ENCODE measurements at regions not wholly inside any gene's neighbourhood (a gene's known extent, or its start where the extent isn't known, plus 50 kb on each side); places are given as distances from the start of the nearest gene placed in this dataset.

- Histone ChIP-seq H3K9me2 (replicated peaks; ENCODE audit: low read length) (no peaks in the 10 kb centered on the region), H3K4me1 (ENCODE audit: insufficient read depth, low read length) (no peaks in the 10 kb centered on the region), H3K27me3 (ENCODE audit: low read length) (no peaks in the 10 kb centered on the region; the same call in 1 of the 2 replicates), H3K36me3 (ENCODE audit: low read depth, low read length) (no peaks in the 10 kb centered on the region), H2AFZ (ENCODE audit: low read length) (no peak overlapping the region), H3K4me2 (ENCODE audit: low read length) (no peak overlapping the region), H3K9ac (ENCODE audit: low read length) (no peak overlapping the region), H3K79me2 (ENCODE audit: low read length) (no peaks in the 10 kb centered on the region), H3K27ac (ENCODE audit: low read length) (no peak overlapping the region), H3K4me3 (ENCODE audit: low read length) (no peak overlapping the region), H3F3A (ENCODE audit: low read length, unreplicated experiment) (no peaks in the 10 kb centered on the region), H3K9me3 (ENCODE audit: low read length) (no peaks in the 10 kb centered on the region), H4K20me1 (ENCODE audit: low read length) (no peaks in the 10 kb centered on the region)
- ATAC-seq (no peak), DNase-seq (no peak)
- no TSS peak for BruUV-seq (replicated peaks)
- intact Hi-C loops (cut with micrococcal nuclease) = no loop called here
- ChIA-PET CTCF (interaction anchor here (0.6 kb wide), 1 partner anchor 49 kb away, joined by 3 read pairs; no protein-coding TSS in a partner anchor), POLR2A (ENCODE audit: unreplicated experiment) (interaction anchor here (0.7 kb wide), 1 partner anchor 149 kb away, joined by 3 read pairs; no protein-coding TSS in a partner anchor)
- TF ChIP-seq, protein P1, sequence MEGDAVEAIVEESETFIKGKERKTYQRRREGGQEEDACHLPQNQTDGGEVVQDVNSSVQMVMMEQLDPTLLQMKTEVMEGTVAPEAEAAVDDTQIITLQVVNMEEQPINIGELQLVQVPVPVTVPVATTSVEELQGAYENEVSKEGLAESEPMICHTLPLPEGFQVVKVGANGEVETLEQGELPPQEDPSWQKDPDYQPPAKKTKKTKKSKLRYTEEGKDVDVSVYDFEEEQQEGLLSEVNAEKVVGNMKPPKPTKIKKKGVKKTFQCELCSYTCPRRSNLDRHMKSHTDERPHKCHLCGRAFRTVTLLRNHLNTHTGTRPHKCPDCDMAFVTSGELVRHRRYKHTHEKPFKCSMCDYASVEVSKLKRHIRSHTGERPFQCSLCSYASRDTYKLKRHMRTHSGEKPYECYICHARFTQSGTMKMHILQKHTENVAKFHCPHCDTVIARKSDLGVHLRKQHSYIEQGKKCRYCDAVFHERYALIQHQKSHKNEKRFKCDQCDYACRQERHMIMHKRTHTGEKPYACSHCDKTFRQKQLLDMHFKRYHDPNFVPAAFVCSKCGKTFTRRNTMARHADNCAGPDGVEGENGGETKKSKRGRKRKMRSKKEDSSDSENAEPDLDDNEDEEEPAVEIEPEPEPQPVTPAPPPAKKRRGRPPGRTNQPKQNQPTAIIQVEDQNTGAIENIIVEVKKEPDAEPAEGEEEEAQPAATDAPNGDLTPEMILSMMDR (conservative IDR thresholded peaks at IDR 0.05; ENCODE audit: low read depth, low read length) = no peak
These were observed 246.8 kb upstream of the KCNG1 start for GRCh38 chr20:51269671-51270070.

DNA sequence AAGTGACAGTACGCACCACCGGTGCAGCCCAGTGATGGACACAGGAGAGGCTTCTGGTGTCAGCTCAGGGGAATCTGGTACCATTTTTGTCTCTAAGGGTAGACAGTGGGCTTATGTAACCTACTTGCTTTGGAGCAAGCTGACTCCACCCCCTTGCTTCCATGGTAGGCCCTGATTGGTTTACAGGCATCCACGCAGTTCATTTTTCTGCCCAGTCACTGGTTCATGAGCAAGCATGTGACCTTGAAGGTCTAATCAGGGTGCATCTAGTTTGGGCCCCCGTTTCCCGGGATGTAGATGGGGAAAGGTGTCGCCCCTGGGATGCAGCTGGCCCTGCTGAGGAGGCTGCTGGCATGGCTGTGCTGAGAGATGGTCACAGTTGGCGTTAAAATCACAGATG lies 244.8 kb upstream of the KCNG1 start:
- no peaks in the 10 kb centered on the region for H3K79me2 ChIP-seq (ENCODE audit: low read length)
- no peak overlapping the region for H2AFZ ChIP-seq (ENCODE audit: low read length)
- no peaks in the 10 kb centered on the region for H3K36me3 ChIP-seq (ENCODE audit: low read depth, low read length)
- ATAC-seq (no peak), DNase-seq (no peak)
- intact Hi-C loops (cut with micrococcal nuclease) = no loop called here
- H3K4me3 ChIP-seq (ENCODE audit: low read length) = no peak overlapping the region
- no peak overlapping the region for H3K9ac ChIP-seq (ENCODE audit: low read length)
- POLR2A ChIA-PET (ENCODE audit: unreplicated experiment) = no interaction called here
- no peaks in the 10 kb centered on the region for H3K9me3 ChIP-seq (ENCODE audit: low read length)
- no peaks in the 10 kb centered on the region; the same call in 1 of the 2 replicates for H3K27me3 ChIP-seq (ENCODE audit: low read length)
- H3K9me2 ChIP-seq (replicated peaks; ENCODE audit: low read length) = no peaks in the 10 kb centered on the region
- H4K20me1 ChIP-seq (ENCODE audit: low read length) = no peaks in the 10 kb centered on the region
- CTCF ChIA-PET = no interaction called here
- H3K4me2 ChIP-seq (ENCODE audit: low read length) = no peak overlapping the region
- no peaks in the 10 kb centered on the region for H3K4me1 ChIP-seq (ENCODE audit: insufficient read depth, low read length)
- TF ChIP-seq EZH2 (IDR thresholded peaks at IDR 0.05; ENCODE audit: low read length, unreplicated experiment) = no peak
- H3K27ac ChIP-seq (ENCODE audit: low read length) = no peak overlapping the region
- no peaks in the 10 kb centered on the region for H3F3A ChIP-seq (ENCODE audit: low read length, unreplicated experiment)
- no TSS peak for BruUV-seq (replicated peaks)

GRCh38 chr20:51266353-51266752 lies 243.4 kb upstream of the KCNG1 start:
- ChIA-PET CTCF (no interaction called here), POLR2A (ENCODE audit: unreplicated experiment) (no interaction called here)
- Histone ChIP-seq H3K27ac (ENCODE audit: low read length) (no peak overlapping the region), H3K9me2 (replicated peaks; ENCODE audit: low read length) (no peaks in the 10 kb centered on the region), H3F3A (ENCODE audit: low read length, unreplicated experiment) (no peaks in the 10 kb centered on the region), H3K4me2 (ENCODE audit: low read length) (no peak overlapping the region), H3K4me3 (ENCODE audit: low read length) (no peak overlapping the region), H3K79me2 (ENCODE audit: low read length) (no peaks in the 10 kb centered on the region), H3K4me1 (ENCODE audit: insufficient read depth, low read length) (no peaks in the 10 kb centered on the region), H2AFZ (ENCODE audit: low read length) (no peak overlapping the region), H3K27me3 (ENCODE audit: low read length) (no peaks in the 10 kb centered on the region; the same call in 1 of the 2 replicates), H3K36me3 (ENCODE audit: low read depth, low read length) (no peaks in the 10 kb centered on the region), H3K9ac (ENCODE audit: low read length) (no peak overlapping the region), H3K9me3 (ENCODE audit: low read length) (no peaks in the 10 kb centered on the region), H4K20me1 (ENCODE audit: low read length) (no peaks in the 10 kb centered on the region)
- intact Hi-C loops (cut with micrococcal nuclease) = no loop called here
- no TSS peak for BruUV-seq (replicated peaks)
- ATAC-seq = no peak
- no peak for TF ChIP-seq EZH2phosphoT487 (IDR thresholded peaks at IDR 0.05; ENCODE audit: borderline replicate concordance, low read length)
- TF ChIP-seq, protein P1 (conservative IDR thresholded peaks at IDR 0.05; ENCODE audit: low read depth, low read length) = no peak
- no peak for TF ChIP-seq EZH2 (IDR thresholded peaks at IDR 0.05; ENCODE audit: low read length, unreplicated experiment)
- no peak for DNase-seq

Measured in PC-3 (cell line).